Gastroesophageal sphincter (tissue), 3 donors: ENCODE measurements at regions not wholly inside any gene's neighbourhood (a gene's known extent, or its start where the extent isn't known, plus 50 kb on each side); places are given as distances from the start of the nearest gene placed in this dataset.

Experiments
- EP300 ChIP-seq: sonication (generic); formaldehyde crosslinking; IDR thresholded peaks from one replicate; pipeline ENCODE4 v1.6.1; 2017; ENCODE audit warnings: antibody characterized with exemption, mild to moderate bottlenecking
- POLR2A ChIP-seq, 2 donors: fragments of 450-650 bp; IDR thresholded peaks; one replicate each; pipeline ENCODE4 v1.6.1; 2017; ENCODE audit warnings: antibody characterized with exemption in 2 of 2, mild to moderate bottlenecking in 2 of 2, moderate library complexity in 1 of 2
- POLR2AphosphoS5 ChIP-seq: sonication (generic); formaldehyde crosslinking; IDR thresholded peaks from one replicate; pipeline ENCODE4 v1.6.1; 2017; ENCODE audit warnings: antibody characterized with exemption
- TF ChIP-seq, protein P1 (sequence below), 4 experiments: fragments of 200-600 bp in 2 of 4; fragments of 450-650 bp in 2 of 4; sonication (generic) in 1 of 4; IDR thresholded peaks; one replicate each; pipeline ENCODE4 v1.5.1; 2017 to 2019; ENCODE audit warnings: antibody characterized with exemption in 4 of 4, mild to moderate bottlenecking in 2 of 4, moderate library complexity in 2 of 4

DNA sequence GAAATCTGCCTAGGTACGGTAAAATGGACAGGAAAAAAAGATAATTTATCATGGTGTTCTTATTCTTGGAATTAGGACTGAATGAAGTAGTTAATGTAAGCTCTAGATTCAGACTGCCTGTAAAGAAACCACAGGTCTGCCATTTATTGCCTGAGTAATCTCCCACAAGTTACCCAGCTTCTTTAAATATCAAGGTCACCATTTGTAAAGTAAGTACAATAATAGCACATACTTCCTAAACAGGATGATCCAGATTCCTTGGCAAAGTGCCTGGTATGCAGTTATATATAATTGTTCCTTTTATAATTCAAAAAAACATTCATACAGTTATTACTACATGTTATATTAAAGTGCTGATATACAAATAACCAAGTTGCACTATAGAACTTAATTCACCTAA lies 368.6 kb downstream of the HNRNPD start:
- TF ChIP-seq, protein P1, sequence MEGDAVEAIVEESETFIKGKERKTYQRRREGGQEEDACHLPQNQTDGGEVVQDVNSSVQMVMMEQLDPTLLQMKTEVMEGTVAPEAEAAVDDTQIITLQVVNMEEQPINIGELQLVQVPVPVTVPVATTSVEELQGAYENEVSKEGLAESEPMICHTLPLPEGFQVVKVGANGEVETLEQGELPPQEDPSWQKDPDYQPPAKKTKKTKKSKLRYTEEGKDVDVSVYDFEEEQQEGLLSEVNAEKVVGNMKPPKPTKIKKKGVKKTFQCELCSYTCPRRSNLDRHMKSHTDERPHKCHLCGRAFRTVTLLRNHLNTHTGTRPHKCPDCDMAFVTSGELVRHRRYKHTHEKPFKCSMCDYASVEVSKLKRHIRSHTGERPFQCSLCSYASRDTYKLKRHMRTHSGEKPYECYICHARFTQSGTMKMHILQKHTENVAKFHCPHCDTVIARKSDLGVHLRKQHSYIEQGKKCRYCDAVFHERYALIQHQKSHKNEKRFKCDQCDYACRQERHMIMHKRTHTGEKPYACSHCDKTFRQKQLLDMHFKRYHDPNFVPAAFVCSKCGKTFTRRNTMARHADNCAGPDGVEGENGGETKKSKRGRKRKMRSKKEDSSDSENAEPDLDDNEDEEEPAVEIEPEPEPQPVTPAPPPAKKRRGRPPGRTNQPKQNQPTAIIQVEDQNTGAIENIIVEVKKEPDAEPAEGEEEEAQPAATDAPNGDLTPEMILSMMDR (IDR thresholded peaks at IDR 0.05), result no peak
- no peak for TF ChIP-seq POLR2A (IDR thresholded peaks at IDR 0.05)
- no peak for TF ChIP-seq EP300
- no peak for TF ChIP-seq POLR2AphosphoS5
